WI38 (cell line): ENCODE measurements at regions not wholly inside any gene's neighbourhood (a gene's known extent, or its start where the extent isn't known, plus 50 kb on each side); places are given as distances from the start of the nearest gene placed in this dataset.

ENCODE experiments used
- H3K4me3 ChIP-seq: 2 replicates; pipeline ENCODE4 v1.5.1; 2011; ENCODE audit warnings: low read depth, mild to moderate bottlenecking, control low read depth, low read length
- CTCF ChIP-seq: IDR thresholded peaks from 2 replicates; pipeline ENCODE4 v1.5.1; 2012; ENCODE audit warnings: low read depth, mild to moderate bottlenecking, control low read depth, low read length

GRCh38 chr4:19776929-19777328 is 474.8 kb upstream of the SLIT2 start:
- no peak for TF ChIP-seq CTCF
- no peak overlapping the region for H3K4me3 ChIP-seq

GRCh38 chr4:19776021-19776459 is 475.7 kb upstream of the SLIT2 start:
- no peak for TF ChIP-seq CTCF
- H3K4me3 ChIP-seq = no peak overlapping the region

DNA sequence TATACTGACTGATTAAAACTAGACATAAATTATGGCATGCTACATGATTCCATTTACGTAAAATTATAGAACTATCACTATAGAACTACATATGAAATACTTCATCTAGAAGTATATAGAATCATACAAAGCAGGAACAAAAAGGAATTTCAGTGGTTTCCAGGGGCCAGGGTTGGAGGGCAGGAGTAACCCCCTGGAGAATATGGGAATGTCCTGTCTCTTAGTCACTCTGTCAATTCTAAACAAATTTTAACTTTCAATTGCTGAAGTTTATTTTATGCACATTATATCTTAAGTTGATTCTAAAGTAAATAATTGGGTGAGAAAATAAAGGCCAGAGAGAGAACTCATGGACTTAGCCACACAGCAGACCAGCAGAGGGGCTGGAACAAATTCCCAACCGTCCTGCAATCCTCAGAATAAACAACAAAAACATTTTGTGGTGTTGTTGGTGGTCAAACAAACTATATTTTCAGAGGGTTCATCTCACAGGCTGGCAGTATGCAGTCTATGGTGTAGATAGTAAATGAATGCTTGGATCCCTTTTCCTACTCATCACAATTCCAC is 476.9 kb upstream of the SLIT2 start:
- no peak for TF ChIP-seq CTCF
- no peak overlapping the region for H3K4me3 ChIP-seq

GRCh38 chr4:19772581-19772980 is 479.1 kb upstream of the SLIT2 start:
- no peak overlapping the region for H3K4me3 ChIP-seq
- no peak for TF ChIP-seq CTCF

- TF ChIP-seq CTCF = no peak
- no peak overlapping the region for H3K4me3 ChIP-seq
These were observed 495.0 kb upstream of the SLIT2 start for GRCh38 chr4:19756661-19757060.

- TF ChIP-seq CTCF = no peak
- H3K4me3 ChIP-seq = no peak overlapping the region
These were observed 499.1 kb upstream of the SLIT2 start for GRCh38 chr4:19752599-19752998.

DNA sequence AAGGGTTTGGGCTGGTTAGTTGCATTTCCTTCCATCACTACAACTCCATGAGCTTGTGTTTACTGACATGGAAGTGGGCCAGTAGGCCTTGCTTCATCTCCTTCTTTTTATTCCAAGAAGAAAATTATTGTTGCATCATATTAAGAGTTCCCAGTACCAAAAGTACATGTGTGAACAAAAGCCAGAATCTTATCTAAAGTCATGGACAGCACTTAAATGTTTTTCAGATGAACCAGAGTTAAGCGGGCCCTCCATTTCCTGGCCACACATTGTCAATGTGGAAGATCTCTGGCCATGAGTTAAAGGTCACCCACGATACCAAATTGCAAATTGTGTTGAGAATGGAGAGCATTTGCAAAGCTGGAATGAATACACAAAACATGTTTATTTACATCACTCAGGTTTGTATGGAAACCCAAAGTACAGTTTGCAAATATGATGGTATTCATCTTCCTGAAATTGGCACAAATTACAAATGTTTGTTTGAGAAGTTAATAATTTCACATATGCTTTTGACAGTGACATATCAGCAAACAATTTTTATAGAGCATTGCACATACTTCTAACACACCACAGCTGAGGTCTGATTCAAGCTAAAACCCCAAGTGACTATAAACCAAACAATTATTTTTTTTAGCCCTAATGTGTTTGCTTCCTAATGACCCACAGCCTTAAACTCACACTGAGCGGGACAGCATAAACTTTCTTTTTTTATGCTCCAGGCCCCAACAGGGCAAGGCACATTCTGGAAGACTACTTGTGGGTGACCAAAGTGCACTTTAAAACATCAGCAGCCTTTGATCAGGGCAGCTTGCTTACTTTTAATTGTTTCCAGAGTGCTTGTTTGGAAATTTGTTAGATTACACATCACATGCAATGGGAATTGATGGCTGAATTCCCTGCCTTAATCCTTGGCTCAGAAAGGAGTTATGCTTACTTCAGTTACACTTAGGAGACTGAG is 502.9 kb upstream of the SLIT2 start:
- no peak for TF ChIP-seq CTCF

More for the DNA sequence above, 502.9 kb upstream of the SLIT2 start:
- H3K4me3 ChIP-seq = no peak overlapping the region
